ENCODE measurements at regions not wholly inside any gene's neighbourhood (a gene's known extent, or its start where the extent isn't known, plus 50 kb on each side); places are given as distances from the start of the nearest gene placed in this dataset.

DNA sequence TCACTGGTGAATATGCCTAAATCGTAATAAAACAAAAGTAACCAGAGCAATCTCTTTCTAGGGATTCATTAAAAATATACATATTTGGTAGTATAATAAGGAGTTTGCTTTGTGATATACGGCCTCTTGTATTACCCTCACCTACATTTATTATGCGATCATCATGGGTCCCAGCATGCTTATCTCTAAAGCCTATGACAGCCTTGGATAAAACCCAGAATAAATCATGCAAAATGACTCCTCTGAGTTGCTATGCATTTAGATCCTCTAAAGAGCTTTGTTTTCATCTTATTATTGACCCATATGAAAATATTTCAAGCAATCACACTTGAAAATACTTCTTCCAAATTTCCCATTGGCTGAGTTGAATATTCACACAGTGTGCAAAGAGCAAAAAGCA, 432.3 kb downstream of the SUCLG1 start:
- TF ChIP-seq, protein P1, sequence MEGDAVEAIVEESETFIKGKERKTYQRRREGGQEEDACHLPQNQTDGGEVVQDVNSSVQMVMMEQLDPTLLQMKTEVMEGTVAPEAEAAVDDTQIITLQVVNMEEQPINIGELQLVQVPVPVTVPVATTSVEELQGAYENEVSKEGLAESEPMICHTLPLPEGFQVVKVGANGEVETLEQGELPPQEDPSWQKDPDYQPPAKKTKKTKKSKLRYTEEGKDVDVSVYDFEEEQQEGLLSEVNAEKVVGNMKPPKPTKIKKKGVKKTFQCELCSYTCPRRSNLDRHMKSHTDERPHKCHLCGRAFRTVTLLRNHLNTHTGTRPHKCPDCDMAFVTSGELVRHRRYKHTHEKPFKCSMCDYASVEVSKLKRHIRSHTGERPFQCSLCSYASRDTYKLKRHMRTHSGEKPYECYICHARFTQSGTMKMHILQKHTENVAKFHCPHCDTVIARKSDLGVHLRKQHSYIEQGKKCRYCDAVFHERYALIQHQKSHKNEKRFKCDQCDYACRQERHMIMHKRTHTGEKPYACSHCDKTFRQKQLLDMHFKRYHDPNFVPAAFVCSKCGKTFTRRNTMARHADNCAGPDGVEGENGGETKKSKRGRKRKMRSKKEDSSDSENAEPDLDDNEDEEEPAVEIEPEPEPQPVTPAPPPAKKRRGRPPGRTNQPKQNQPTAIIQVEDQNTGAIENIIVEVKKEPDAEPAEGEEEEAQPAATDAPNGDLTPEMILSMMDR (IDR thresholded peaks at IDR 0.05) = no peak
- no peak for TF ChIP-seq POLR2A (IDR thresholded peaks at IDR 0.05)

All from body of pancreas (tissue), 4 donors.